Thoracic aorta (tissue), 2 donors: ENCODE measurements at regions not wholly inside any gene's neighbourhood (a gene's known extent, or its start where the extent isn't known, plus 50 kb on each side); places are given as distances from the start of the nearest gene placed in this dataset.

ENCODE experiments used
- ATAC-seq: fragments of 150-250 bp; one replicate; pipeline ENCODE4 v1.8.0; 2017; ENCODE audit warnings: low read depth; ENCODE audit not compliant: insufficient number of reproducible peaks, low FRiP score
- DNase-seq: peaks from one replicate; pipeline ENCODE4 v3.0.0-alpha.2; 2020; ENCODE audit warnings: low spot score
- H3K27ac ChIP-seq, 2 donors: fragments of 200-600 bp; sonication (generic); 1 replicate in 1 of 2; 2 replicates in 1 of 2; pipeline ENCODE4 v1.5.1; 2016; ENCODE audit warnings: mild to moderate bottlenecking in 2 of 2, moderate library complexity in 2 of 2
- H3K27me3 ChIP-seq: fragments of 200-600 bp; sonication (generic); replicated peaks from 2 replicates; pipeline ENCODE4 v1.6.0; 2016; ENCODE audit warnings: mild to moderate bottlenecking; ENCODE audit not compliant: insufficient read depth
- H3K36me3 ChIP-seq: fragments of 200-600 bp; sonication (generic); one replicate; pipeline ENCODE4 v1.5.1; 2016
- H3K4me1 ChIP-seq, 2 donors: fragments of 200-600 bp; sonication (generic); 1 replicate in 1 of 2; 2 replicates in 1 of 2; pipeline versions ENCODE4 v1.5.1 to v1.6.0; 2016; ENCODE audit warnings: low read depth in 2 of 2, mild to moderate bottlenecking in 1 of 2; ENCODE audit not compliant: control insufficient read depth in 1 of 2
- H3K4me3 ChIP-seq: fragments of 200-600 bp; sonication (generic); 2 replicates; pipeline ENCODE4 v1.5.1; 2016; ENCODE audit warnings: mild to moderate bottlenecking
- H3K9me3 ChIP-seq: fragments of 200-600 bp; sonication (generic); 2 replicates; pipeline ENCODE4 v1.5.1; 2016
- TF ChIP-seq, protein P1 (sequence below): fragments of 200-600 bp; sonication (generic); IDR thresholded peaks from one replicate; pipeline ENCODE4 v1.5.1; 2019; ENCODE audit warnings: antibody characterized with exemption

DNA sequence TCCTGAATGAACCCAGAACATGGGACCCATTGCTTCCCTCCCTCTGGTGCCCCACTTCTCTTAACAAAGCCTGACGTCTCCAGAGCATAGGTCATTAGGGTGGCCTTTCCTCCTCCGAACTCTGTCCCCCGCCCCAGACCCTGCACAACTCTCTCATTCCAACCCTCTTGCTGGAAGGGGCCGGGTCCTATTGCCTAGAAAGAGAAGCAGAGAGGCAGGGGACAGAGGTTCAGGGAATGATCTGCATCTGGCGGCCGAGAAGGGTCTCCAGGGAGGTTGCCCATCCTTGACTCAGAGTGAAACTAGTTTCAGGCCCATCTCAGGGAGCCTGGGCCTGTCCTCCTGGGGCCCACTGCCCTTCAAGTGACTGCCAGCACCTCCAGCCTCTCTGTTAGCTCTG is 79.0 kb downstream of the LINGO1 start:
- TF ChIP-seq, protein P1, sequence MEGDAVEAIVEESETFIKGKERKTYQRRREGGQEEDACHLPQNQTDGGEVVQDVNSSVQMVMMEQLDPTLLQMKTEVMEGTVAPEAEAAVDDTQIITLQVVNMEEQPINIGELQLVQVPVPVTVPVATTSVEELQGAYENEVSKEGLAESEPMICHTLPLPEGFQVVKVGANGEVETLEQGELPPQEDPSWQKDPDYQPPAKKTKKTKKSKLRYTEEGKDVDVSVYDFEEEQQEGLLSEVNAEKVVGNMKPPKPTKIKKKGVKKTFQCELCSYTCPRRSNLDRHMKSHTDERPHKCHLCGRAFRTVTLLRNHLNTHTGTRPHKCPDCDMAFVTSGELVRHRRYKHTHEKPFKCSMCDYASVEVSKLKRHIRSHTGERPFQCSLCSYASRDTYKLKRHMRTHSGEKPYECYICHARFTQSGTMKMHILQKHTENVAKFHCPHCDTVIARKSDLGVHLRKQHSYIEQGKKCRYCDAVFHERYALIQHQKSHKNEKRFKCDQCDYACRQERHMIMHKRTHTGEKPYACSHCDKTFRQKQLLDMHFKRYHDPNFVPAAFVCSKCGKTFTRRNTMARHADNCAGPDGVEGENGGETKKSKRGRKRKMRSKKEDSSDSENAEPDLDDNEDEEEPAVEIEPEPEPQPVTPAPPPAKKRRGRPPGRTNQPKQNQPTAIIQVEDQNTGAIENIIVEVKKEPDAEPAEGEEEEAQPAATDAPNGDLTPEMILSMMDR: no peak
- Histone ChIP-seq H3K27ac (no peak overlapping the region), H3K36me3 (no peaks in the 10 kb centered on the region), H3K4me1 (no peaks in the 10 kb centered on the region), H3K27me3 (no peaks in the 10 kb centered on the region), H3K4me3 (no peak overlapping the region), H3K9me3 (no peaks in the 10 kb centered on the region)
- no peak for DNase-seq
- ATAC-seq: no peak

DNA sequence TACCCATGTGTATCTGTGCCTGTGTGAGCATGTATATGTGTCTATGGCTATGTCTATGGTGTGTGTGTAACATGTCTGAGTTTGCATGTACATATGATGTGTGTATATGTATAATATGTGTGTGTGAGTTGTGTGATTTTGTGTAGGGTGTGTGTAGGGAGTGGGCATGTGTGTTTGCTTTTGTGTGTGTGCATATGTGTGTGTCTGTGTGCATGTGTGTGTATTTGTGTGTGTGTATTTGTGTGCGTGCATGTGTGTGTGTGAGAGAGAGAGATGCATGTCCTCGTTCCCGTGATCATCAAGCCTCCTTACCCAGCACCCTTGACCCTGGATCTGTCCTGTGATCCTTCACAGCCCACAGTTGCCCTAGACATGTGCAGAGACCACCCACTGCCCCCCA is 79.5 kb downstream of the LINGO1 start:
- DNase-seq: no peak
- H3K27ac ChIP-seq: no peak overlapping the region
- ATAC-seq: no peak
- no peak overlapping the region for H3K4me3 ChIP-seq
- no peaks in the 10 kb centered on the region for H3K27me3 ChIP-seq
- H3K9me3 ChIP-seq: no peaks in the 10 kb centered on the region
- H3K4me1 ChIP-seq: no peaks in the 10 kb centered on the region
- H3K36me3 ChIP-seq: no peaks in the 10 kb centered on the region
- TF ChIP-seq, protein P1: no peak

DNA sequence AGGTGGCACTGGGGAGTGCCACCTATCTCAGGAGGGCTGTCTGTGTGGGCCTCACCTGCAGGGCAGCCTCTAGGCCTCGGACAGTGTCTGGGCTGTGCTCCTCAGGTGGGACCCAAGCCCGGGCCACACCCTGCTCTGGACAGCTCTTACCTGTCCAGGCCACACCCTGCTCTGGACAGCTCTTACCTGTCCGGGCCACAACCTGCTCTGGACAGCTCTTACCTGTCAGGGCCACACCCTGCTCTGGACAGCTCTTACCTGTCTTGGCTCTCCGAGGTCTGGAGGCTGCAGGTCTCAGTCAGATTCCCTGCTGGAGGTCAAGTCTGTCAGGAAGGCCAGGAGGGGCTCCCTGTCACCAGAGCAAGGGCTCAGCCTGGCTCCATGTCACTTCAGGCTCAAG is 80.6 kb downstream of the LINGO1 start:
- Histone ChIP-seq H3K9me3 (no peaks in the 10 kb centered on the region), H3K36me3 (no peaks in the 10 kb centered on the region), H3K4me3 (no peak overlapping the region), H3K4me1 (no peaks in the 10 kb centered on the region), H3K27ac (no peak overlapping the region), H3K27me3 (no peaks in the 10 kb centered on the region)
- no peak for ATAC-seq
- no peak for DNase-seq
- TF ChIP-seq, protein P1: no peak

DNA sequence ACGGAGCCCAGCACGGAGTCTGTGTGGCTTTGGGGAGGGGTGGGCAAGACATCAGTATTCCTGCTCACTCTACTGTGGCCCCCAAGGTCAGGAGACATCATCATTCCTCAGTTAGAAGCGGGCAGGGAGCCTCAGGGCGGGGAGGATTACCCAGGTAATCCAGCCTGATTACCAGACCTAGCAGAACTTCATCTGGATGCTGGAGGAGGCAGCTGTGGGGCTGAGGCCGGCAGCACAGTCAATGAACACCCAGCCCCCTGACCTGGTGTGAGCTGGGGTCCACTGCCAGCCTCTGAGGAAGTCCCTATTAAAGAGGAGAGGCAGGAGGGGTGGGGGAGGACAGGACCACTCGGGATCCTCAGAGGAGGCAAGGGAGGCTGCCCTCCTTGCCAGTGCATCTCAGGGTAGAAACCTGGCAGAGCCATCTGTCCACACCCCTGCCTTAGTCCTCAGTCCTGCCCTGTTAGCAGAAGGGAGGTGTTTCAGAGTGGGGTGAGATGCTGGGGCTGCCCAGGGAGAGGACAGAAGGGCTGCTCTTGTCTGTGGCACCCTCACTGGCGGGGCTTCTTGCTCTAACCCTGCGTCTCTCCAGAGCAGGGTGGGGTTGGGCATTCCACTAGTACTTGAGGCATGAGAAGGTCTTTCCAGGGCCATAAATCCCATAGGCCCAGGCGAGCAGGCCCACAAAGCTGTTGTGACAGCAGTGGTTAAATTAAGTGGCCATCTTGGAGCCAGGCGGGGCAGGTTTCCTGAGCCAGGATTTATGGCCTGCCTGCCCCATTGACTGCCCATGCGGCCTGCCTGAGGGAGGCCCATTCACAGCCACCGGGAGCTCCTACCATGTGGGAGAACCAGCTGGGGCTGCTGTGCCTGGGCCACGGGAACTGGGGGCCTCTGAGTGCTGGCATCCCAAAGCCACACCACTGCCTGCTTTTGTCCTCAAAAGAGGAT is 82.1 kb downstream of the LINGO1 start:
- Histone ChIP-seq H3K36me3 (no peaks in the 10 kb centered on the region), H3K27me3 (no peaks in the 10 kb centered on the region), H3K9me3 (no peaks in the 10 kb centered on the region), H3K4me1 (no peaks in the 10 kb centered on the region), H3K4me3 (no peak overlapping the region), H3K27ac (no peak overlapping the region)
- ATAC-seq: no peak
- TF ChIP-seq, protein P1: no peak
- DNase-seq: no peak

DNA sequence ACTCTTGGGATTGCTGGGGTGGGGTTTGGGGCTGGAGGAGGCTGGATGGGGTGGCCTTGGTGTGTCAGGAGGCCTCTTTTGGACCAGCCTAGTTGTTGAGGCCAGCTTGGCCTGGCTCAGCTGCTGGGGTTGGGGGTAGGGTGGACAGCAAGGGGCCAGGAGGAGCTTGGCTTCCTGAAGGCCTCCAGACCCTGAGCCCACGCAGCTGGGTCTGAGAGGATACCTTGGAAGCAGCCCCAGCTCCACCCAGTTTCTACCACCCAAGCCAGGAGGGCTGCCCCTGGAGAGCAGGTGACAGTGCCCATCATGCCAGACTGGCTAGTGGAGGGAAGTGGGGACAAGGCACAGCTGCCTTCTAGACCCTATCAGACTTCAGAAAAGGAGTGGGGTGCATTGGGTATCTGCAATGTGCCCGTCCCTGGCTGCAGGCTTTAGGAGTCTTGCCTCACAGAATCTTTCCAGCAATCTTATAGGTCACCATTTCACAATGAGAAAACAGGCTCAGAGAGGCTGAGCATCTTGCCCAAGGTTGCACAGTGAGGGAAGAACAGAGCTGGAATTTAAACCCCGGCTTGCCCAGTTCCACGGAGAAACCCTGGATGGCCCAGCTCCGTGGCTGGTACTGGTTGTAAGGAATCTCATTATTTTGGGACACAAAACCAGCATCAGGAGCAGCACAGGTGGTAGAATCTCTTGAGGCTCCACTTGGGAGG is 83.0 kb downstream of the LINGO1 start:
- Histone ChIP-seq H3K4me3 (no peak overlapping the region), H3K36me3 (no peaks in the 10 kb centered on the region), H3K4me1 (no peaks in the 10 kb centered on the region), H3K27me3 (no peaks in the 10 kb centered on the region), H3K27ac (no peak overlapping the region), H3K9me3 (no peaks in the 10 kb centered on the region)
- DNase-seq (no peak), ATAC-seq (no peak)
- TF ChIP-seq, protein P1: no peak
